ENCODE measurements at regions not wholly inside any gene's neighbourhood (a gene's known extent, or its start where the extent isn't known, plus 50 kb on each side); places are given as distances from the start of the nearest gene placed in this dataset.
"Not testable (repeated sequence)": the region's sequence is repeated elsewhere in the genome, so short reads cannot be mapped to it uniquely, and the experiment has no call there.

- DNase-seq = no peak
Measured at GRCh38 chr5:84450617-84451414, 66.1 kb upstream of the EDIL3 start.

GRCh38 chr5:84445049-84445685 lies 60.5 kb upstream of the EDIL3 start:
- no peak for DNase-seq

DNA sequence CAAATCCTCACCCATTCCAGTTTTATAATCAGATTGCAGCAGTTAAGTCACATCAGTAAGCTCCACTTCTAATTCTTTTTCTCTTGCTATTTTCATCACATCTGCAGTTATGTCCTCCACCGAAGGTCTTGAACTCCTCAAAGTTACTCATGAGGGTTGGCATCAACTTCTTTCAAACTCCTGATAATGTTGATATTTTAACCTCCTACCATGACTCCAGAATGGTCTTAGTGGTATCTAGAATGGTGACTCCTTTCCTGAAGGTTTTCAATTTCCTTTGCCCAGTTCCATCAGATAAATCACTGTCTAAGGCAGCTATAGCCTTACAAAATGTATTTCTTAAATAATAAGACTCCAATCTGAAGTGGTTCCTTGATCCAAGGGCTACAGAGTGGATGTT lies 53.8 kb upstream of the EDIL3 start:
- DNase-seq = no peak

DNA sequence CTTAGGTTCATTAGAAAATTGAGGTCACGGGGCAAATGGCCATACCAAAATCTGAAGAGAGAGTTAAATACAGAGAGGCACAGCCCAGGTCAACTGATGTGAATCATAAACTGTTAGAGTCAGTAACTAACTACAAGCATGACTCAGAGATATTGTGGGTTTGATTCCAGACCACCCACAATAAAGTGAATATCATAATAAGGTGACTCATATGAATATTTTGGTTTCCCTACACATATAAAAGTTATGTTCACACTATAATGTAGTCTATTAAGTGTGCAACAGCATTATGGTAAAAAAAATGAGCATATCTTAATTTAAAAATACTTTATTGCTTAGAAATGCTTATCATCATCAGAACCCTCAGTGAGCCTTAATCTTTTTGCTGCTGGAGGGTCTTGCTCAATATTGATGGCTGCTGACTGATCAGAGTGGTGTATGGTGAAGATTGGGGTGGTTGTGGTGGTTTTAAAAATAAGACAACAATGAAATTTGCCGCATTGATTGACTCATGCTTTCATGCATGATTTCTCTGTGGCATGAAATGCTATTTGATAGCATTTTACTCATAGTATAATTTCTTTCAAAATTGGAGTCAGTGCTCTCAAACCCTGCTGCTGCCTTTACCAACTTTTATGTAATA lies 53.1 kb upstream of the EDIL3 start:
- DNase-seq = no peak

DNA sequence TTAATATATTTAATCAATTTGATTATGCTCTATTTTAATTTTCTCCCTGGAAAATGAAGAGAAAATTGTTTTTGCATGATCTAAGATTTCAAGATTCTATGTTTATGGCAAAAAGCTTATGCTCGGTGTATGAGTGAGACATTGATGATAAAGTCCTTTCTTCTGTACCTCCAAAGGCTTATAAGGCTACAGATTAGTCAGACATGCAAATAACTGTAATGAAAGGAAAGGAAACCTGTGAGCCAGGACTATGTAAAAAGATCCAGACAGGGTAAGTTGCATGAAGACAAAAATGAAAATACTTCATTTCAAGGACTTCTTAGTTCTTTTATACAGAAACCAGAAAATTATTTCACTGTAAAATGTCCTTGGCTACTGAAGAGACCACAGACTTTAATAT lies 52.2 kb upstream of the EDIL3 start:
- no peak for DNase-seq

- not testable (repeated sequence) for DNase-seq
Measured at GRCh38 chr5:84435861-84436346, 51.2 kb upstream of the EDIL3 start.
